K562 (cell line): ENCODE measurements at regions not wholly inside any gene's neighbourhood (a gene's known extent, or its start where the extent isn't known, plus 50 kb on each side); places are given as distances from the start of the nearest gene placed in this dataset.
"Not testable (repeated sequence)": the region's sequence is repeated elsewhere in the genome, so short reads cannot be mapped to it uniquely, and the experiment has no call there.

Experiments
- CC2D1A ChIP-seq: fragments of 450-650 bp; IDR thresholded peaks from 2 replicates; pipeline ENCODE4 v1.6.1; 2017; ENCODE audit warnings: mild to moderate bottlenecking
- CEBPB ChIP-seq: fragments of 450-650 bp; IDR thresholded peaks from 2 replicates; pipeline ENCODE4 v1.6.1; 2016; ENCODE audit warnings: missing genetic modification characterization, missing compliant biosample characterization
- EZH2 ChIP-seq: IDR thresholded peaks from 2 replicates; pipeline ENCODE4 v1.6.1; 2012; ENCODE audit warnings: low read depth, mild to moderate bottlenecking, inconsistent platforms, low read length, borderline replicate concordance
- RAD51 ChIP-seq: fragments of 450-650 bp; IDR thresholded peaks from 2 replicates; pipeline ENCODE4 v1.7.1; 2016; ENCODE audit warnings: low read depth, mild to moderate bottlenecking, borderline replicate concordance
- SETDB1 ChIP-seq: IDR thresholded peaks from one replicate; pipeline ENCODE4 v1.6.1; 2012; ENCODE audit warnings: low read length, control low read depth, inconsistent platforms
- TBL1XR1 ChIP-seq, 2 experiments: IDR thresholded peaks; 2 replicates each; pipeline ENCODE4 v1.6.1; 2012; ENCODE audit warnings: improper control_type of control experiment in 2 of 2, low read length in 2 of 2, mild to moderate bottlenecking in 1 of 2
- ZFP1 ChIP-seq: fragments of 450-650 bp; formaldehyde crosslinking; IDR thresholded peaks from 2 replicates; pipeline ENCODE4 v1.4.0; 2020; ENCODE audit warnings: mild to moderate bottlenecking, mixed read lengths
- ZNF174 ChIP-seq: fragments of 250-450 bp; sonication (Bioruptor Pico); IDR thresholded peaks from 2 replicates; pipeline ENCODE4 v1.4.0; 2020; ENCODE audit warnings: mild to moderate bottlenecking
- TF ChIP-seq, protein P1 (sequence below), 2 experiments: fragments of 450-650 bp in 1 of 2; sonication (generic) in 1 of 2; formaldehyde crosslinking in 1 of 2; IDR thresholded peaks in 1 of 2; conservative IDR thresholded peaks in 1 of 2; 2 replicates each; pipeline versions ENCODE4 v1.6.1 to v1.8.1; 2016 to 2023; ENCODE audit warnings: mild to moderate bottlenecking in 2 of 2, moderate library complexity in 2 of 2, inconsistent platforms in 1 of 2, missing genetic modification reagents in 1 of 2
- TF ChIP-seq, protein P2 (sequence below), 3 experiments: IDR thresholded peaks in 2 of 3; conservative IDR thresholded peaks in 1 of 3; 2 replicates each; pipeline ENCODE4 v1.5.1; 2011 to 2012; ENCODE audit warnings: low read length in 3 of 3, mild to moderate bottlenecking in 3 of 3, control low read depth in 2 of 3, improper control_type of control experiment in 1 of 3, inconsistent platforms in 1 of 3, low read depth in 1 of 3, mixed read lengths in 1 of 3, moderate library complexity in 1 of 3; ENCODE audit not compliant: insufficient read depth in 2 of 3
- TF ChIP-seq, protein P3 (sequence below): sonication (generic); formaldehyde crosslinking; IDR thresholded peaks from 2 replicates; pipeline ENCODE4 v1.8.1; 2023; ENCODE audit warnings: mild to moderate bottlenecking, missing genetic modification reagents
- TF ChIP-seq, protein P4 (sequence below): sonication (generic); formaldehyde crosslinking; IDR thresholded peaks from 2 replicates; pipeline ENCODE4 v1.8.0; 2022; ENCODE audit warnings: mild to moderate bottlenecking, low read depth, missing genetic modification reagents

DNA sequence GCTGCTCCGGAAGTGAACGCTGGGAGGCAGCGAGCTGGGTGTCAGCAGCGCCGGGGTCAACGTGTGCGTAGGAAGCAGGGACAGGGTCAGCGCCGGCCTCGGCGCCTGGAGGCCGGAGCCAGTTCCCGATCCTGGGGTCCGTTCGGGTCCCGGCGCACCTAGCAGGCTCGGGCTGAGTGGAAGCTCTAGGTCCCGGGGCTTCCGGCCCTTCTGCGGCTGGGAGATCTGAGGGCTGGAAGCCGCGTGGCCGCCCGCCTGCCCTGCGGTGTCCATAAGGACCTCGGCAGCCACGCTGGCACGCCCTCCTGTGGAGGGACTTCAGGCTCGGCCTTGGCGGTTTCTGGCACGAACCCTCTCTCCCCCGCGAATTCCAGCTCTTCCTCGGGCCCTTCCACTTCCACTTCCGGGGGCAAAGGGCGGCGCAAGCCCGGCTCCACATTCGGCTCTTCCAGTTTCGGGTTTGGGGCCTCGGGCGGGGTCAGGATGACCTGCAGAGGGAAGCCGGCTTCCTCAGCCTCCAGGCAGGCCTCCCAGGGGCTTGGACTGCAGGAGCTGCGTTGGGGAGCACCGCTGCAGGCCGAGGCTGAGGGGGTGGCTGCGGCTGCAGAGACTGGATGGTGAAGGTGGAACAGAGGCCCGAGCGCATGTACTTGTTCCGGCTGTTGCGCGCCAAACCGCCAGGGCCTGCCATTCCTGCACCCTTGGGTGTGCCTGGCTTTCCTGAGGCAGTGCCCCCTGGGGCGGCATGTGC, 146.2 kb downstream of the TMEM121 start:
- TF ChIP-seq TBL1XR1 (IDR thresholded peaks at IDR 0.05; ENCODE audit: low read length in 2 of 2); ZNF174; CEBPB (tag); CC2D1A; EZH2; ZFP1 (CRISPR knock-in tag); RAD51; SETDB1: not testable (repeated sequence)
- TF ChIP-seq, protein P1, sequence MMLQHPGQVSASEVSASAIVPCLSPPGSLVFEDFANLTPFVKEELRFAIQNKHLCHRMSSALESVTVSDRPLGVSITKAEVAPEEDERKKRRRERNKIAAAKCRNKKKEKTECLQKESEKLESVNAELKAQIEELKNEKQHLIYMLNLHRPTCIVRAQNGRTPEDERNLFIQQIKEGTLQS (IDR thresholded peaks at IDR 0.05): not testable (repeated sequence)
- TF ChIP-seq, protein P1 (CRISPR knock-in tag; conservative IDR thresholded peaks at IDR 0.05): not testable (repeated sequence)
- TF ChIP-seq, protein P2, sequence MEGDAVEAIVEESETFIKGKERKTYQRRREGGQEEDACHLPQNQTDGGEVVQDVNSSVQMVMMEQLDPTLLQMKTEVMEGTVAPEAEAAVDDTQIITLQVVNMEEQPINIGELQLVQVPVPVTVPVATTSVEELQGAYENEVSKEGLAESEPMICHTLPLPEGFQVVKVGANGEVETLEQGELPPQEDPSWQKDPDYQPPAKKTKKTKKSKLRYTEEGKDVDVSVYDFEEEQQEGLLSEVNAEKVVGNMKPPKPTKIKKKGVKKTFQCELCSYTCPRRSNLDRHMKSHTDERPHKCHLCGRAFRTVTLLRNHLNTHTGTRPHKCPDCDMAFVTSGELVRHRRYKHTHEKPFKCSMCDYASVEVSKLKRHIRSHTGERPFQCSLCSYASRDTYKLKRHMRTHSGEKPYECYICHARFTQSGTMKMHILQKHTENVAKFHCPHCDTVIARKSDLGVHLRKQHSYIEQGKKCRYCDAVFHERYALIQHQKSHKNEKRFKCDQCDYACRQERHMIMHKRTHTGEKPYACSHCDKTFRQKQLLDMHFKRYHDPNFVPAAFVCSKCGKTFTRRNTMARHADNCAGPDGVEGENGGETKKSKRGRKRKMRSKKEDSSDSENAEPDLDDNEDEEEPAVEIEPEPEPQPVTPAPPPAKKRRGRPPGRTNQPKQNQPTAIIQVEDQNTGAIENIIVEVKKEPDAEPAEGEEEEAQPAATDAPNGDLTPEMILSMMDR (IDR thresholded peaks at IDR 0.05 in 2 of 3, conservative IDR thresholded peaks at IDR 0.05 in 1 of 3; ENCODE audit: insufficient read depth in 2 of 3, low read depth in 1 of 3, low read length in 3 of 3): not testable (repeated sequence)
- TF ChIP-seq, protein P3, sequence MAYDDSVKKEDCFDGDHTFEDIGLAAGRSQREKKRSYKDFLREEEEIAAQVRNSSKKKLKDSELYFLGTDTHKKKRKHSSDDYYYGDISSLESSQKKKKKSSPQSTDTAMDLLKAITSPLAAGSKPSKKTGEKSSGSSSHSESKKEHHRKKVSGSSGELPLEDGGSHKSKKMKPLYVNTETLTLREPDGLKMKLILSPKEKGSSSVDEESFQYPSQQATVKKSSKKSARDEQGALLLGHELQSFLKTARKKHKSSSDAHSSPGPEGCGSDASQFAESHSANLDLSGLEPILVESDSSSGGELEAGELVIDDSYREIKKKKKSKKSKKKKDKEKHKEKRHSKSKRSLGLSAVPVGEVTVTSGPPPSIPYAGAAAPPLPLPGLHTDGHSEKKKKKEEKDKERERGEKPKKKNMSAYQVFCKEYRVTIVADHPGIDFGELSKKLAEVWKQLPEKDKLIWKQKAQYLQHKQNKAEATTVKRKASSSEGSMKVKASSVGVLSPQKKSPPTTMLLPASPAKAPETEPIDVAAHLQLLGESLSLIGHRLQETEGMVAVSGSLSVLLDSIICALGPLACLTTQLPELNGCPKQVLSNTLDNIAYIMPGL (CRISPR knock-in tag): not testable (repeated sequence)
- TF ChIP-seq, protein P4, sequence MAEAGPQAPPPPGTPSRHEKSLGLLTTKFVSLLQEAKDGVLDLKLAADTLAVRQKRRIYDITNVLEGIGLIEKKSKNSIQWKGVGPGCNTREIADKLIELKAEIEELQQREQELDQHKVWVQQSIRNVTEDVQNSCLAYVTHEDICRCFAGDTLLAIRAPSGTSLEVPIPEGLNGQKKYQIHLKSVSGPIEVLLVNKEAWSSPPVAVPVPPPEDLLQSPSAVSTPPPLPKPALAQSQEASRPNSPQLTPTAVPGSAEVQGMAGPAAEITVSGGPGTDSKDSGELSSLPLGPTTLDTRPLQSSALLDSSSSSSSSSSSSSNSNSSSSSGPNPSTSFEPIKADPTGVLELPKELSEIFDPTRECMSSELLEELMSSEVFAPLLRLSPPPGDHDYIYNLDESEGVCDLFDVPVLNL (CRISPR knock-in tag): not testable (repeated sequence)
